ENCODE measurements at regions not wholly inside any gene's neighbourhood (a gene's known extent, or its start where the extent isn't known, plus 50 kb on each side); places are given as distances from the start of the nearest gene placed in this dataset.

- TF ChIP-seq CTCF (conservative IDR thresholded peaks at IDR 0.05) = no peak
- Mint-ChIP-seq H3K27ac (no peak overlapping the region), H3K36me3 (peaks cover 5% of the 10 kb centered on the region), H3K27me3 (no peaks in the 10 kb centered on the region), H3K4me3 (no peak overlapping the region), H3K4me1 (ENCODE audit: unreplicated experiment) (peaks cover 29% of the 10 kb centered on the region), H3K9me3 (no peaks in the 10 kb centered on the region)
- no peak for DNase-seq (ENCODE audit: extremely low spot score, unreplicated experiment)
Observed at GRCh38 chr9:16135968-16136367, 583.1 kb downstream of the CCDC171 start.

GRCh38 chr9:16136451-16136850 lies 583.6 kb downstream of the CCDC171 start:
- no peak for DNase-seq (ENCODE audit: extremely low spot score, unreplicated experiment)
- Mint-ChIP-seq H3K4me3 (no peak overlapping the region), H3K36me3 (peaks cover 4% of the 10 kb centered on the region), H3K27me3 (no peaks in the 10 kb centered on the region), H3K4me1 (ENCODE audit: unreplicated experiment) (peaks cover 29% of the 10 kb centered on the region), H3K27ac (no peak overlapping the region), H3K9me3 (no peaks in the 10 kb centered on the region)
- no peak for TF ChIP-seq CTCF (conservative IDR thresholded peaks at IDR 0.05)

- no peak for DNase-seq (ENCODE audit: extremely low spot score, unreplicated experiment)
- H3K27ac Mint-ChIP-seq = no peak overlapping the region
- no peak for TF ChIP-seq CTCF (conservative IDR thresholded peaks at IDR 0.05)
- no peaks in the 10 kb centered on the region for H3K9me3 Mint-ChIP-seq
- H3K27me3 Mint-ChIP-seq = no peaks in the 10 kb centered on the region
- H3K4me3 Mint-ChIP-seq = no peak overlapping the region
- peaks cover 29% of the 10 kb centered on the region for H3K4me1 Mint-ChIP-seq (ENCODE audit: unreplicated experiment)
- no peaks in the 10 kb centered on the region for H3K36me3 Mint-ChIP-seq
Observed at GRCh38 chr9:16136961-16137360, 584.1 kb downstream of the CCDC171 start.

GRCh38 chr9:16138561-16139491 lies 586.0 kb downstream of the CCDC171 start:
- Mint-ChIP-seq H3K27me3 (no peaks in the 10 kb centered on the region), H3K27ac (no peak overlapping the region), H3K9me3 (no peaks in the 10 kb centered on the region), H3K4me3 (no peak overlapping the region), H3K36me3 (no peaks in the 10 kb centered on the region), H3K4me1 (ENCODE audit: unreplicated experiment) (peaks cover 38% of the 10 kb centered on the region)
- DNase-seq (ENCODE audit: extremely low spot score, unreplicated experiment) = no peak
- no peak for TF ChIP-seq CTCF (conservative IDR thresholded peaks at IDR 0.05)

- no peaks in the 10 kb centered on the region for H3K27me3 Mint-ChIP-seq
- no peak for DNase-seq (ENCODE audit: extremely low spot score, unreplicated experiment)
- no peaks in the 10 kb centered on the region for H3K9me3 Mint-ChIP-seq
- H3K4me3 Mint-ChIP-seq = no peak overlapping the region
- TF ChIP-seq CTCF (conservative IDR thresholded peaks at IDR 0.05) = no peak
- peaks cover 37% of the 10 kb centered on the region for H3K4me1 Mint-ChIP-seq (ENCODE audit: unreplicated experiment)
- H3K27ac Mint-ChIP-seq = no peak overlapping the region
- H3K36me3 Mint-ChIP-seq = no peaks in the 10 kb centered on the region
Observed at GRCh38 chr9:16139774-16140173, 586.9 kb downstream of the CCDC171 start.
